Activated CD4-positive, CD25-positive, alpha-beta regulatory T cell treated with anti-CD3 and anti-CD28 coated beads, Interleukin-2, amount 50 U/mL, for 72 hours (primary cell): ENCODE measurements at regions not wholly inside any gene's neighbourhood (a gene's known extent, or its start where the extent isn't known, plus 50 kb on each side); places are given as distances from the start of the nearest gene placed in this dataset.
"Not testable (repeated sequence)": the region's sequence is repeated elsewhere in the genome, so short reads cannot be mapped to it uniquely, and the experiment has no call there.

Experiments
- DNase-seq: peaks from one replicate; pipeline ENCODE4 v3.0.0; 2021

- DNase-seq, result no peak
Observed at GRCh38 chr3:102688556-102688930, 253.7 kb downstream of the ZPLD1 start.

GRCh38 chr3:102691507-102691906 lies 256.7 kb downstream of the ZPLD1 start:
- DNase-seq, result no peak

- no peak for DNase-seq
Observed at GRCh38 chr3:102699104-102699818, 264.4 kb downstream of the ZPLD1 start.

- no peak for DNase-seq
Observed at GRCh38 chr3:102699819-102700140, 265.0 kb downstream of the ZPLD1 start.

- DNase-seq, result no peak
Observed at GRCh38 chr3:102712896-102713295, 278.1 kb downstream of the ZPLD1 start.

GRCh38 chr3:102714567-102714966 lies 279.8 kb downstream of the ZPLD1 start:
- no peak for DNase-seq

GRCh38 chr3:102715030-102715697 lies 280.3 kb downstream of the ZPLD1 start:
- DNase-seq, result no peak

DNA sequence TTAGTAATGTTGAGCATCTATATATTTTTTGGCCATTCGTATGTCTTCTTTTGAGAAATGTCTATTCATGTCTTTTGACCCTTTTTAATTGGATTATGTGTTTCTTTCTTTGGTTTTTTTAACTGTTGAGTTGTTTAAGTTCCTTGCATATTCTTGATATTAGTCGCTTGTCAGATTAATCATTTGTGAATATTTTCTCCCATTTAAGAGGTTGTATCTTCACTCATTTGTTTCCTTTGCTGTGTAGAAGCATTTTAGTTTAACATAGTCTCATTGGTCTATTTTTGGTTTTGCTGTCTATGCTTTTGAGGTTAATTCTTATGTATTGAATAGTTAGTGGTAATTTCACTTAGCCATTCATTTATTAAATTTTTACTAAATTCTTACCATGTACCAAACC lies 283.8 kb downstream of the ZPLD1 start:
- DNase-seq, result no peak

DNA sequence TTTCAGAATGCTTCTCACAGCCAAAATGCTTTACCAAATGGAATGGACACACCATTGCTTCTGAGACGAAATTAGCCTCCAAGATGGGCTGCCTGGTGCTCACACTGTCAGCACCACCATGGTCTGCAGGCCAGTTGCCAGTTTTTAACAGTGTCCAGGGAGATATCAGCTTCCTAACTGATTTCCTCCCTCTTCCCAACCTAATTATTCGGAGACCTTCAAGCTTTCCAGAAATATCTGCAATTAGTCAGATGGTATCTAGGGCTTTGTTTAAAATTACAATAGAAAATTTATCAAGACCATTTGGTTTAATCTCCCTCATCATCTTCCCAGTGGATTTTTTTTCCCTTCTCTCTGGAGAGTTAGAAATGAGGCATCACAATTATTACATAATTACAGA lies 287.5 kb downstream of the ZPLD1 start:
- no peak for DNase-seq

DNA sequence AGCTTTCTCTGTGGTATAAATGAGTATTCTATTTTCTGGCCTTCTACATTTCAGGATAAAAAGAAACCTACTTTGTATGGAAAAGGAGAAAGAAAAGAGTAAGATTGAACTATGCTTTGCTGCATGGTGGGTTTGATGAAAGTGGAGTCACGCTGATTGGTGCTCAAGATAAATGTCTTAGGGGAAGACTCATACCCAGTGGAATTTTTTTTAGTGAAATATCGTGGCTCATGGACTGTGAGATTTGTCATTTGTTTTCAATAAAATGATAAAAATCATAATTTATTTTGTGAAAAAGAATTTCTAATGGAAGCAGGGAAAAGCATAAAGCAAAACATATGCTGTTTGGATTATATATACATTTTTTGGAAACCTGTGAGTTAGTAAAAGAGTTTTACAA lies 292.5 kb downstream of the ZPLD1 start:
- DNase-seq, result no peak

- DNase-seq, result not testable (repeated sequence)
Observed at GRCh38 chr3:102732581-102732980, 297.8 kb downstream of the ZPLD1 start.

- no peak for DNase-seq
Observed at GRCh38 chr3:102733791-102734563, 299.2 kb downstream of the ZPLD1 start.

- no peak for DNase-seq
Observed at GRCh38 chr3:102735311-102735710, 300.5 kb downstream of the ZPLD1 start.

DNA sequence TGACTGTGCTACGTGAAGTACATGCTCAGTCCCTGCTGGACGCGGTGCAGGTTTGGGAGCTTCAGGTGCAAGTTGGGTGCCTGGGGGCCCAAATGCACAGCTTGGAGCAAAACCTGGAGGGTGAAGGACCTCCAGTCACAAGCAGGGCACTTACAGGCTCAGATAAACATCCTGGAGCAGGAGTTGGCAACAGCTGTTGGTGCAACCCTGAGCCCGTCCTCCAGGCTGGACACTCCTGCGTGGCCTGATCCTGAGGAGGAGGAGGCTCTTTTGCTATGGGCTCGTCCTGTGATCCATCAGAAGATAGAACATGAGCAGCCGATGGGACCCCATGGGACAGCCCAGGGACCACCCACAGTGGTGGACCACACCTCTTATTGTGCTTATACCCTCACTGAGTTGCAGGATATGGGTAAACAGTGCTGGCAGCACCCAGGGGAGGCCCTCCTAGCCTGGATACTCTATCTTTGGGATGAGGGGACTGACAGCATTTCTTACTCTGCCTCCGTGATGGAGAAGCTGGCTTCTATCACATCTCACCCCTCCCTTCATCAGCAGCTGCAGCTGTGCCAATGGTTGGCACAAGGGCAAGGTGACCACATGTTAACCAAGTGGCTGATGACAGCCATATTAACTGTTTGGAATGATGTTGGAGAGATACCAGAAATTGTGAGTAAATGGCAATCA lies 301.6 kb downstream of the ZPLD1 start:
- no peak for DNase-seq

- no peak for DNase-seq
Observed at GRCh38 chr3:102736975-102737304, 302.1 kb downstream of the ZPLD1 start.

DNA sequence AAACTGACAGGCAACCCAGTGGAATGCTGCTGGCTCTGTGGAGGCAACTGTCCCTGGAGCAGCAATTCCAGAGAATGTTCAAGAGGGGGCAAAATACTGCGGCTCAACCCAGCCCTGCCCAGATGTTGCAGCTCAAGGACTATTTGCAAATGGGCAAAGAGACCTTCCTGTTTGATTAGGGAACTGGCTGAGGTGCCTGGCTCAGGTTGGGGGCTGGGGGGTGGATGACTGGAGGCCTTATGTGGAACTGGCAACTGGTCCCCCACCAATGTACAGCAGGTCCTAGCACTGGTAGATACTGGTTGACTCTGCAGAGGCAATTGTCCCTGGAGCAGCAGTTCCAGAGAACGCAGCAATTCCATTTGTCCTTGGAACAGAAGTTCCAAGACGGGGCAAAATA lies 302.5 kb downstream of the ZPLD1 start:
- no peak for DNase-seq

- no peak for DNase-seq
Observed at GRCh38 chr3:102741105-102741504, 306.3 kb downstream of the ZPLD1 start.

DNA sequence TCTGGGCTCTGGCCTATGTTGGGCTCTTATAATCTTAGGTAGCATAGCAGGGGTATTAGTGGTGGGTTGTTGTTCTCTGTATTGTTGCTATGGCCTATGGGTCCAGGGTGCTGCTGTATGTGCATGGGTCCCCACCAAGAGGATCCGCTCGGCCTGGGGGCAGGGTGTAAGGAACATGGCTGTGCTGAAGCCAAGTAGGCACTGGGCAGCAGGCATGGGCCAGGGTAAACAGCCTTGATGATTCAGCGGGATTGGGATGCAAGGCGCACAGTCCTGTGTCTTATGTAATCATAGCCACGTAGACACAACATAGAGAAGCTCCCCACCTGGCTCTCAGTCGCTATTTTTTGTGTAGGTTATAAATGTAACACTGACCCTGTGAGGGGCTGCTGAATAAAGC lies 306.9 kb downstream of the ZPLD1 start:
- no peak for DNase-seq

DNA sequence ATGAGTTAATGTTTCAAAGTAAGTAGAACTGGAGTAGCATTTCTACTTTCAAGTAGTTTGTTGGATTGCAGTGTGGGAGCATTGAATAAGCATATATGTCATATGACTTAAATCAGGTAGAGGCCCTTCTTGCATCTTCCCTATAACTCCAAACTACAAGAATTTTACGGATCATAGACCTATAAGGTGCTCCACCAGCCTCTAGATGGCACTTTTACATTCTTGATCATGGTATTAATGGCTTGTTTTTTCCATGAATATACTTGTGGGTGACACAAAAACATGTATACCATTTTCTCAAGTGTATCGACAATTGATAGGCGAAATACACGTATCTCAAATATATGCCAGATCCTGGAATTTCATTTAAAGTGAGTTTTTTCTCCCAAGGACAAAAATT lies 311.1 kb downstream of the ZPLD1 start:
- DNase-seq, result no peak

DNA sequence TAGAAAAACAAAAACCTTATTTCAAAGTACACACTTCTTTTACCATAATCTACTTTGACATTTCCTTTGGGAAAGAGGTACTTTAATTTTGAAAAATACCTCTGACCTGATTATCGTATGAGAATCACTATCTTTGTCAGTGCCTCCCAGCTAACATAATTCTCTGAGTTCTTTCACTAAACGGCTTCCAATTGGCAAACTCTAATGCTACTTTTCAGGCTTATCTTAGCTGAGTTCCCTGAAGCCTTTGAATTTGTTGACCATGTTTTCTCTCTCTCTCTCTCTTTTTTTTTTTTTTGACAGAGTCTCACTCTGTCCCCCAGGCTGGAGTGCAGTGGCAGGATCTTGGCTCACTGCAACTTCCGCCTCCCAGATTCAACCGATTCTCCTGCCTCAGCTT lies 312.8 kb downstream of the ZPLD1 start:
- no peak for DNase-seq

- no peak for DNase-seq
Observed at GRCh38 chr3:102748646-102749045, 313.8 kb downstream of the ZPLD1 start.

DNA sequence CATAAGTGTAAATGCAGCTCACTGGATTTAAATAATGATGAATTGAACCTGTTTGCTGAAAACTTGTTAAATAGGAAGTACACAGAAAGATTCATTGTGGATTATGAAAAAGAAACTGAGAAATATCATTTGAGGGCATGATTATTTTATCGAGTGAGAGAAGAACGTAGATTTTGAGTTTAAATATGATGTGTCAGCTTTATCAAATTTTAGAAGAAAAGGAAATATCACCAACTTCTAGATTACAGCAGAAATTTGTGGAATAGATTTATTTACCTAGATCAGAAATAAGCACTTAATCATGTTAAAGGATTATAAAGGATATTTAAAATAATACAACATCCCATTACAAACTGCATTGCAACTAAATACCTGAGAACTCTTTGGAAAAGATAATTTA lies 315.5 kb downstream of the ZPLD1 start:
- no peak for DNase-seq

DNA sequence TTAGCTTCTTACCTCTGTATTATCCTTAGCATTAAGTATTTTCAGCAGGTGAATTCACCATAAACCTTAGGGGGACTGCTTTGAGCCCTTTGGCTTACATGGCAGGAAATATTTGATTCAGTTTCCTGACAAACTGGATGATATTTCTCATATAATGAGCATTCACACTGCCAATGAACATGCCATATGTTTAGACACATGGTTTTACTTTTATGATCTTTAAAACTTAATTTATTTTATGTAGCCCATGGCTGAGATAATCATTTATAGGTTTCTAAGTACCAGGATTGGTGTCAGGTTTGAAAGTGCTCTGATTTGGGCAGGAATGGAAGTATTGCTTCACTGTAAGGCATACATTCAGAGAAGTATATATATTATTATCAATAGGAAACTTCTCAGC lies 319.1 kb downstream of the ZPLD1 start:
- no peak for DNase-seq

- no peak for DNase-seq
Observed at GRCh38 chr3:102756706-102757105, 321.9 kb downstream of the ZPLD1 start.
